Cerebellar cortex (tissue), 1 donor: ENCODE measurements at regions not wholly inside any gene's neighbourhood (a gene's known extent, or its start where the extent isn't known, plus 50 kb on each side); places are given as distances from the start of the nearest gene placed in this dataset.
"Not testable (repeated sequence)": the region's sequence is repeated elsewhere in the genome, so short reads cannot be mapped to it uniquely, and the experiment has no call there.

Experiments
- DNase-seq: peaks from one replicate; pipeline ENCODE4 v3.0.0-alpha.2; 2015; ENCODE audit warnings: low spot score

GRCh38 chr15:30030345-30030744, 52.4 kb upstream of the GOLGA8J start:
- DNase-seq: no peak

- DNase-seq: no peak
Measured at GRCh38 chr15:30023798-30024295, 58.9 kb upstream of the GOLGA8J start.

- DNase-seq: no peak
Measured at GRCh38 chr15:30010746-30011145, 72.0 kb upstream of the GOLGA8J start.

- no peak for DNase-seq
Measured at GRCh38 chr15:30008156-30008555, 74.6 kb upstream of the GOLGA8J start.

- DNase-seq: peak; percentile 26
Measured at GRCh38 chr15:30001602-30002001, 81.2 kb upstream of the GOLGA8J start.

- no peak for DNase-seq
Measured at GRCh38 chr15:29998033-29998432, 84.7 kb upstream of the GOLGA8J start.

- no peak for DNase-seq
Measured at GRCh38 chr15:29997499-29997898, 85.3 kb upstream of the GOLGA8J start.

- no peak for DNase-seq
Measured at GRCh38 chr15:29994284-29994683, 88.5 kb upstream of the GOLGA8J start.

- DNase-seq: no peak
Measured at GRCh38 chr15:29990954-29991353, 91.8 kb upstream of the GOLGA8J start.

- no peak for DNase-seq
Measured at GRCh38 chr15:29990035-29990434, 92.7 kb upstream of the GOLGA8J start.

GRCh38 chr15:29988701-29989100, 94.1 kb upstream of the GOLGA8J start:
- no peak for DNase-seq

- no peak for DNase-seq
Measured at GRCh38 chr15:29986946-29987345, 95.8 kb upstream of the GOLGA8J start.

GRCh38 chr15:29978411-29979382, 104.1 kb upstream of the GOLGA8J start:
- DNase-seq: no peak

GRCh38 chr15:29974056-29974455, 108.7 kb upstream of the GOLGA8J start:
- DNase-seq: not testable (repeated sequence)

GRCh38 chr15:29972051-29972450, 110.7 kb upstream of the GOLGA8J start:
- no peak for DNase-seq

GRCh38 chr15:29970402-29970695, 112.4 kb upstream of the GOLGA8J start:
- DNase-seq: no peak

- no peak for DNase-seq
Measured at GRCh38 chr15:29969562-29970401, 113.0 kb upstream of the GOLGA8J start.

GRCh38 chr15:29968895-29969561, 113.7 kb upstream of the GOLGA8J start:
- no peak for DNase-seq

- peak; percentile 49 for DNase-seq
Measured at GRCh38 chr15:29968099-29968894, 114.5 kb upstream of the GOLGA8J start.

GRCh38 chr15:29962407-29962806, 120.3 kb upstream of the GOLGA8J start:
- DNase-seq: no peak

GRCh38 chr15:29959384-29960137, 123.2 kb upstream of the GOLGA8J start:
- no peak for DNase-seq
